Neutrophil (primary cell): ENCODE measurements at regions not wholly inside any gene's neighbourhood (a gene's known extent, or its start where the extent isn't known, plus 50 kb on each side); places are given as distances from the start of the nearest gene placed in this dataset.

Experiments used
- H3K27ac ChIP-seq: fragments of 200-600 bp; sonication (generic); 2 replicates; pipeline ENCODE4 v1.5.1; 2016; ENCODE audit warnings: mild to moderate bottlenecking, moderate library complexity
- H3K27me3 ChIP-seq: fragments of 200-600 bp; sonication (generic); 2 replicates; pipeline ENCODE4 v1.6.0; 2016; ENCODE audit warnings: mild to moderate bottlenecking
- H3K36me3 ChIP-seq: fragments of 200-600 bp; sonication (generic); 2 replicates; pipeline ENCODE4 v1.5.1; 2017
- H3K4me1 ChIP-seq, 2 experiments: fragments of 200-600 bp in 1 of 2; sonication (generic) in 1 of 2; 1 replicate in 1 of 2; 2 replicates in 1 of 2; pipeline versions ENCODE4 v1.5.1 to v1.6.1; 2013 to 2016; ENCODE audit warnings: low read depth in 1 of 2, low read length in 1 of 2, mild to moderate bottlenecking in 1 of 2, moderate library complexity in 1 of 2; ENCODE audit not compliant: control insufficient read depth in 1 of 2, insufficient read depth in 1 of 2
- H3K4me3 ChIP-seq, 2 experiments: fragments of 200-600 bp in 1 of 2; sonication (generic) in 1 of 2; 1 replicate in 1 of 2; 2 replicates in 1 of 2; pipeline ENCODE4 v1.5.1; 2013 to 2016; ENCODE audit warnings: low read depth in 1 of 2, low read length in 1 of 2, mild to moderate bottlenecking in 1 of 2, moderate library complexity in 1 of 2
- H3K9me3 ChIP-seq: fragments of 200-600 bp; sonication (generic); 2 replicates; pipeline ENCODE4 v1.5.1; 2016
- TF ChIP-seq, protein P1 (sequence below): fragments of 200-600 bp; sonication (generic); IDR thresholded peaks from 2 replicates; pipeline ENCODE4 v1.5.1; 2016; ENCODE audit warnings: antibody characterized with exemption

DNA sequence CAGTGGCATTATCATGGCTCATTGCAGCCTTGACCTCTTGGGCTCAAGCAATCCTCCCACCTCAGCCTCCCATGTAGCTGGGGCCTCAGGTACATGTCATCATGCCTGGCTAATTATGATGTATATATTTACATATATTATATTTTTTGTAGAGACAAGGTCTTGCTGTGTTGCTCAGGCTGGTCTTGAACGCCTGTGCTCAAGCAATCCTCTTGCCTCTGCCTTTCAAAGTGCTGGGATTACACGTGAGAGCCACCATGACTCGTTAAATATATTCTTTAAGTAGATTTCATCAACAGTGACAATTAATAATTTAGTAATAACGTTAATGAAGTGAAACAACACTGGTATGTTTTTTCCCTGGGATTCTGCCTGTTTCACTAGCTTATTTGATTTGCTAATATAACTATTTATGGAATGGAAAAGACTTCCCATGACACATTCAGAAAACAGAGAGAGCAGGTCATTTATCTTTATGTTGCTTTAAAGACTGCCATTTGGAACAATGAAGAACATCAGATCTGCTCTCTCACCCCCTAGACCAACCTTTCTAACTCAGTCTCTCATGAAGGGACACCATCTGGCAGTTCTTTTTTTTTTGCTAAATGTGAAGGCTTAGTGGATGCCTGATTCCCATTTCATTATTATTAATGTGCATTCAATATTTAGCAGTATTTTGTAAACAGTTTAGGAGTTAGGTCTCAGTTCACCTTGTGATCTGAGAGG, 295.6 kb downstream of the KIF4B start:
- no peak overlapping the region for H3K27ac ChIP-seq
- no peaks in the 10 kb centered on the region for H3K36me3 ChIP-seq
- H3K4me1 ChIP-seq, result no peaks in the 10 kb centered on the region
- H3K27me3 ChIP-seq, result no peaks in the 10 kb centered on the region
- TF ChIP-seq, protein P1, sequence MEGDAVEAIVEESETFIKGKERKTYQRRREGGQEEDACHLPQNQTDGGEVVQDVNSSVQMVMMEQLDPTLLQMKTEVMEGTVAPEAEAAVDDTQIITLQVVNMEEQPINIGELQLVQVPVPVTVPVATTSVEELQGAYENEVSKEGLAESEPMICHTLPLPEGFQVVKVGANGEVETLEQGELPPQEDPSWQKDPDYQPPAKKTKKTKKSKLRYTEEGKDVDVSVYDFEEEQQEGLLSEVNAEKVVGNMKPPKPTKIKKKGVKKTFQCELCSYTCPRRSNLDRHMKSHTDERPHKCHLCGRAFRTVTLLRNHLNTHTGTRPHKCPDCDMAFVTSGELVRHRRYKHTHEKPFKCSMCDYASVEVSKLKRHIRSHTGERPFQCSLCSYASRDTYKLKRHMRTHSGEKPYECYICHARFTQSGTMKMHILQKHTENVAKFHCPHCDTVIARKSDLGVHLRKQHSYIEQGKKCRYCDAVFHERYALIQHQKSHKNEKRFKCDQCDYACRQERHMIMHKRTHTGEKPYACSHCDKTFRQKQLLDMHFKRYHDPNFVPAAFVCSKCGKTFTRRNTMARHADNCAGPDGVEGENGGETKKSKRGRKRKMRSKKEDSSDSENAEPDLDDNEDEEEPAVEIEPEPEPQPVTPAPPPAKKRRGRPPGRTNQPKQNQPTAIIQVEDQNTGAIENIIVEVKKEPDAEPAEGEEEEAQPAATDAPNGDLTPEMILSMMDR, result no peak
- H3K4me3 ChIP-seq, result no peak overlapping the region
- H3K9me3 ChIP-seq, result no peaks in the 10 kb centered on the region

DNA sequence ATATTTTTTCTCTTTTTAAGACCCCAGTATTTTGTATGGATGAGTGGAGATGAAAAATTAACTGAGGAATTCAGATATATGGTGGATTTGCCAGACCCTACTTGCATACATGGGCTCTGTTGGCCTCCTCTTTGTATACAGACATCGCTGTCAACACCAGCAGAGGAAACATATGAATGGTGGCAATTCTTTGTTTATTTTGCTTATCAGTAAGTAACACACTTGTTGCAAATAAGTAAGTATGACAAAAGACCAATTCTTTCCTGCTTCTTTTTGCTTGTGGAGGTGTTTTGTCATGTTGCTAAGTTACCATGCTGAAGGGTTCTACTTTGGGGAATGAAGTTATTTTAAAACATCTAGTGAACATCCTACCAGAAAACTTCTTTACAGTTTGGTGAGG, 298.2 kb downstream of the KIF4B start:
- Histone ChIP-seq H3K4me1 (no peaks in the 10 kb centered on the region), H3K4me3 (no peak overlapping the region), H3K36me3 (no peaks in the 10 kb centered on the region), H3K27me3 (no peaks in the 10 kb centered on the region), H3K27ac (no peak overlapping the region), H3K9me3 (no peaks in the 10 kb centered on the region)
- TF ChIP-seq, protein P1, result no peak

DNA sequence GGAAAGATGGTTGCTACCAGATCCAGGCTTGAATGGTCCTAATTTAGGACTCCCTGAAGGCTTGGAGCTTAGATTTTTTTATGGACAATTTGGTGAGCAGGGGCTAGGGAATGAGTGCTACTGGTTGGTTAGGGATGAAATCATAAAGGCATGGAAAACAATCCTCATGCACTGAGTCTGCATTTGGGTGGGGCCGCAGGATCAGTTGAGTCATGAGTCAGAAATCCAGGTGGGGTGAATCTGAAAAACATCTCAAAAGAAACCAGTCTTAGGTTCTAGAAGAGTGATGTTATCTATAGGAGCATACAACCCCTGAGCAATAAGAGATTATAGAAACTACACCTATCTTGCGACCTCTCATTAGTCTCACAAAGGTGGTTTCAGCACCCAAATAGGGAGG, 300.0 kb downstream of the KIF4B start:
- H3K4me3 ChIP-seq, result no peak overlapping the region

DNA sequence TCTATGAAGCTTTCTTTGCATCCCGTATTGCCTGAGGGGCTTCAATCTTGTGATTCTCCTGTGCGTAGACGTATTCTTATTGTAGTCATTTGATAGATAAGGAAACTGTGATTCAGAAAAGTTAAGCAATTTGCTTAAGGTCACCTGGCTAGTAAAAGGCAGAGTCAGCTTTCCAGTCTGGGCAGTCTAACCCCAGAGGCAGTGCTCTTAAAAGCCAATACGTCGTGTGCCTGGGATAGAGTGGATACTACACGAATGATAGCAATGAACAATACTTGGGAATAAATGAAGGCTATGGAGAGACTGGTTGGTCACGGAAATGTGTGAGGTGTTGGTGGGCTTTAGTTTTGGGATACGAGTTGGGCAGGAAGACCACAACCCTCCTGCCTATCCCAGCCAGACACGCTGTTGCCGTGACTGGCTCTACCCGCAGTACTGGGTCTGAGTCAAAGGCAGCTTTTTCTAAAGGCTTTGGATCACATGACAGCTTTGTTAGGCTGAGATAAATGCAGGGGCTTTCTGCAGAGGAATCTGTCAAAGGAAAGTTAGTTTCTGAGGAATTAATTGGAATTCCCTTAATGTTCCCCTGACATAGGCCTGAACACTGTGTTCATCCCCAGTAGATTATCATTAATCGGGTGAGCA, 302.6 kb downstream of the KIF4B start:
- Histone ChIP-seq H3K27me3 (no peaks in the 10 kb centered on the region), H3K4me1 (no peaks in the 10 kb centered on the region), H3K4me3 (no peak overlapping the region), H3K36me3 (no peaks in the 10 kb centered on the region), H3K9me3 (no peaks in the 10 kb centered on the region), H3K27ac (no peak overlapping the region)
- TF ChIP-seq, protein P1, result no peak

More for the DNA sequence above, 300.0 kb downstream of the KIF4B start:
- TF ChIP-seq, protein P1, result no peak
- Histone ChIP-seq H3K27ac (no peak overlapping the region), H3K9me3 (no peaks in the 10 kb centered on the region), H3K36me3 (no peaks in the 10 kb centered on the region), H3K4me1 (no peaks in the 10 kb centered on the region), H3K27me3 (no peaks in the 10 kb centered on the region)

DNA sequence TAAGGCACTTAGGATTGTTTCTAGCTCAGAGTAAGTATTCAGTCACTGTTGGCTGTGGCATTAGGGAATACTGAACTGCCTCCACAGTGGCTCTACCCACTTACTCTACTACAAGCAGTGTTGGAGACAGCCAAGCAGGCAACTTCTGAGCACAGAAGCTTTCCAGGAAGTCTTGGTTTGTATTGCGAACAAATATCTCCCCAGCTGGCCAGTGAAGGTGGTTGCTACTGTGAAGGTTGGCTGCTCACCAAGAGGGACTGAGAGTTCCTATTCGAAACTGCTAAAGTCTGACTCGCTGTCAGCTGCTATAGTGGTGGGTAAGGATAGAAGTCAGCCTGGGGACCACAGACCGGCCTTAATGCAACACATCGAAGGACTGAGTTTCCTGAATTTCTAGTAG, 319.1 kb downstream of the KIF4B start:
- Histone ChIP-seq H3K27me3 (no peaks in the 10 kb centered on the region), H3K27ac (no peak overlapping the region), H3K4me1 (no peaks in the 10 kb centered on the region), H3K9me3 (no peaks in the 10 kb centered on the region), H3K4me3 (no peak overlapping the region), H3K36me3 (no peaks in the 10 kb centered on the region)
- TF ChIP-seq, protein P1, result no peak
